Upper lobe of right lung (tissue), 1 donor: ENCODE measurements at regions not wholly inside any gene's neighbourhood (a gene's known extent, or its start where the extent isn't known, plus 50 kb on each side); places are given as distances from the start of the nearest gene placed in this dataset.

Experiments used
- ATAC-seq: fragments of 200-7000 bp; cut with Tn5 transposase; one replicate; pipeline ENCODE4 v1.9.1; 2020; ENCODE audit warnings: mild to moderate bottlenecking, moderate library complexity
- DNase-seq: peaks from one replicate; pipeline ENCODE4 v3.0.0-alpha.2; 2020
- H3K27ac ChIP-seq: fragments of 200-600 bp; one replicate; pipeline ENCODE4 v1.8.0; 2022
- H3K27me3 ChIP-seq: fragments of 200-600 bp; one replicate; pipeline ENCODE4 v1.8.0; 2022; ENCODE audit warnings: mild to moderate bottlenecking
- H3K36me3 ChIP-seq: fragments of 200-600 bp; one replicate; pipeline ENCODE4 v1.8.0; 2022
- H3K4me1 ChIP-seq: fragments of 200-600 bp; one replicate; pipeline ENCODE4 v1.8.0; 2022
- H3K4me3 ChIP-seq: fragments of 200-600 bp; one replicate; pipeline ENCODE4 v1.8.0; 2022; ENCODE audit warnings: mild to moderate bottlenecking
- H3K9me3 ChIP-seq: fragments of 200-600 bp; one replicate; pipeline ENCODE4 v1.8.0; 2022
- CTCF ChIP-seq: fragments of 200-600 bp; IDR thresholded peaks from one replicate; pipeline ENCODE4 v1.8.0; 2022; ENCODE audit warnings: antibody characterized with exemption
- intact Hi-C: fragments of 100-400 bp; cut with DNase I; formaldehyde crosslinking; loops from one replicate; pipeline ENCODE4 v1.11.0; 2022
- donor health status: DM: no; HTN: yes; CAD: no; lungs with severe emphysema.

GRCh38 chr2:117692001-117692763 lies 122.3 kb upstream of the DDX18 start:
- Histone ChIP-seq H3K27me3 (no peaks in the 10 kb centered on the region), H3K9me3 (no peaks in the 10 kb centered on the region), H3K4me1 (no peaks in the 10 kb centered on the region), H3K27ac (no peak overlapping the region), H3K36me3 (no peaks in the 10 kb centered on the region), H3K4me3 (no peak overlapping the region)
- intact Hi-C loops: no loop called here
- ATAC-seq (no peak), DNase-seq (no peak)
- TF ChIP-seq CTCF: no peak

GRCh38 chr2:117693154-117693553 lies 121.3 kb upstream of the DDX18 start:
- Histone ChIP-seq H3K36me3 (no peaks in the 10 kb centered on the region), H3K27ac (no peak overlapping the region), H3K9me3 (no peaks in the 10 kb centered on the region), H3K27me3 (no peaks in the 10 kb centered on the region), H3K4me1 (no peaks in the 10 kb centered on the region), H3K4me3 (no peak overlapping the region)
- TF ChIP-seq CTCF: no peak
- ATAC-seq: no peak
- intact Hi-C loops: no loop called here
- no peak for DNase-seq

GRCh38 chr2:117693651-117694050 lies 120.8 kb upstream of the DDX18 start:
- Histone ChIP-seq H3K4me1 (no peaks in the 10 kb centered on the region), H3K27ac (no peak overlapping the region), H3K36me3 (no peaks in the 10 kb centered on the region), H3K27me3 (no peaks in the 10 kb centered on the region), H3K9me3 (no peaks in the 10 kb centered on the region), H3K4me3 (no peak overlapping the region)
- DNase-seq (no peak), ATAC-seq (no peak)
- intact Hi-C loops: no loop called here
- TF ChIP-seq CTCF: no peak

DNA sequence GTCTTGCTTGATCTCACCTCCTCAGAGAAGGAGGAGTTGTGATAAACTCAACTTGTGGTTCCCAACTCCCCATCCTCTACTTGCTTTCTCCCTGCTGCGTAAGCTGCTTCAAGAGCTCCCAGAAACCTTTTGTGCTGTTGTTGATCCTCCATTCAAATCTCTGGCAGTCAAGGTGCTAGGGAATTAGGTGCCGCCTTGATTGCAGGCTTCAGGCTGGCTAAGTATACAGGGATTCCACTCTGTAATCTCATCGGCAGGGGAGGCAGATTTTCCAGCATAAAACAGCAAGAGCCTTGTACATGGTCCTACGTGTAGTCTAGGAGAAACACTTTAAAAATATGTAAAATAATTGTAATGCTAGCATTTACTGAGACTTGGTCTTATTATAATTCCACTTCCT lies 116.2 kb upstream of the DDX18 start:
- Histone ChIP-seq H3K36me3 (no peaks in the 10 kb centered on the region), H3K27me3 (no peaks in the 10 kb centered on the region), H3K4me1 (no peaks in the 10 kb centered on the region), H3K4me3 (no peak overlapping the region), H3K27ac (no peak overlapping the region), H3K9me3 (no peaks in the 10 kb centered on the region)
- no peak for DNase-seq
- intact Hi-C loops: no loop called here
- ATAC-seq: no peak
- TF ChIP-seq CTCF: no peak

GRCh38 chr2:117698819-117699218 lies 115.7 kb upstream of the DDX18 start:
- Histone ChIP-seq H3K27ac (no peak overlapping the region), H3K9me3 (no peaks in the 10 kb centered on the region), H3K4me1 (no peaks in the 10 kb centered on the region), H3K27me3 (no peaks in the 10 kb centered on the region), H3K4me3 (no peak overlapping the region), H3K36me3 (no peaks in the 10 kb centered on the region)
- intact Hi-C loops: no loop called here
- ATAC-seq (no peak), DNase-seq (no peak)
- TF ChIP-seq CTCF: no peak

DNA sequence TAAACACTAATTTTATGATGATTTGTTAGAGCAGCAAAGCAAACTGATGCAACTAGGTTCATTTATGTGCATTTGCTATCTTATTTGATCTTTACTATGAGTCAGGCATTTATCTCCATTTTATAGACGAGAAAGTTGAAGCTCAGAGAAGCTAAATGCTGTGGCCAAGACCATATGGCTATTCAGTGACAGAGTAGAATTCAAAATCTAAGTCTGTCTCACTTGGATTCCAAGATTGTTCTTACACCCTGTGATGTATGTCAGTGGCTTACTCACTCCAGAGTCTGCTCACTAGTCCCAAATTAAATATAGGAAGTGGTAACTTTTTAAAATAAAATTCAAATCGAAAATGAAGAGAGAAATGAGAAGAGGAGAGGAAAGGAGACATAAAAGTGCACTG lies 114.0 kb upstream of the DDX18 start:
- Histone ChIP-seq H3K4me3 (no peak overlapping the region), H3K27me3 (no peaks in the 10 kb centered on the region), H3K4me1 (no peaks in the 10 kb centered on the region), H3K9me3 (no peaks in the 10 kb centered on the region), H3K27ac (no peak overlapping the region), H3K36me3 (no peaks in the 10 kb centered on the region)
- intact Hi-C loops: no loop called here
- ATAC-seq (no peak), DNase-seq (no peak)
- TF ChIP-seq CTCF: no peak
